ENCODE measurements at regions not wholly inside any gene's neighbourhood (a gene's known extent, or its start where the extent isn't known, plus 50 kb on each side); places are given as distances from the start of the nearest gene placed in this dataset.

GRCh38 chr9:99505936-99506335 lies 283.9 kb downstream of the SEC61B start:
- DNase-seq, result no peak
- TF ChIP-seq CTCF (IDR thresholded peaks at IDR 0.05; ENCODE audit: low read depth, low read length, missing control alignments), result no peak
- Histone ChIP-seq H3K36me3 (replicated peaks) (no peaks in the 10 kb centered on the region), H3K27ac (no peak overlapping the region), H3K27me3 (replicated peaks) (no peaks in the 10 kb centered on the region), H3K4me3 (ENCODE audit: low read depth, low read length) (no peak overlapping the region)
- in situ Hi-C loops (cut with HindIII; ENCODE audit: low pct_ligation_motif_present, low sequenced_read_pairs), result no loop called here

GRCh38 chr9:99506747-99507348 lies 284.8 kb downstream of the SEC61B start:
- no peak for DNase-seq
- TF ChIP-seq CTCF (IDR thresholded peaks at IDR 0.05; ENCODE audit: low read depth, low read length, missing control alignments), result no peak
- Histone ChIP-seq H3K27ac (no peak overlapping the region), H3K36me3 (replicated peaks) (no peaks in the 10 kb centered on the region), H3K4me3 (ENCODE audit: low read depth, low read length) (no peak overlapping the region), H3K27me3 (replicated peaks) (no peaks in the 10 kb centered on the region)
- in situ Hi-C loops (cut with HindIII; ENCODE audit: low pct_ligation_motif_present, low sequenced_read_pairs), result no loop called here

- in situ Hi-C loops (cut with HindIII; ENCODE audit: low pct_ligation_motif_present, low sequenced_read_pairs), result no loop called here
- H3K4me3 ChIP-seq (ENCODE audit: low read depth, low read length), result no peak overlapping the region
Measured at GRCh38 chr9:99509065-99509745, 287.1 kb downstream of the SEC61B start.

GRCh38 chr9:99509900-99510535 lies 287.9 kb downstream of the SEC61B start:
- TF ChIP-seq CTCF (IDR thresholded peaks at IDR 0.05; ENCODE audit: low read depth, low read length, missing control alignments), result no peak
- in situ Hi-C loops (cut with HindIII; ENCODE audit: low pct_ligation_motif_present, low sequenced_read_pairs), result no loop called here

More at GRCh38 chr9:99509065-99509745, 287.1 kb downstream of the SEC61B start:
- no peak overlapping the region for H3K27ac ChIP-seq
- no peak for DNase-seq
- H3K36me3 ChIP-seq (replicated peaks), result no peaks in the 10 kb centered on the region
- no peak for TF ChIP-seq CTCF (IDR thresholded peaks at IDR 0.05; ENCODE audit: low read depth, low read length, missing control alignments)
- H3K27me3 ChIP-seq (replicated peaks), result no peaks in the 10 kb centered on the region

GRCh38 chr9:99511723-99512122 lies 289.6 kb downstream of the SEC61B start:
- in situ Hi-C loops (cut with HindIII; ENCODE audit: low pct_ligation_motif_present, low sequenced_read_pairs), result no loop called here
- no peaks in the 10 kb centered on the region for H3K27me3 ChIP-seq (replicated peaks)

More at GRCh38 chr9:99509900-99510535, 287.9 kb downstream of the SEC61B start:
- H3K27me3 ChIP-seq (replicated peaks), result no peaks in the 10 kb centered on the region
- no peak overlapping the region for H3K4me3 ChIP-seq (ENCODE audit: low read depth, low read length)
- no peak for DNase-seq
- no peak overlapping the region for H3K27ac ChIP-seq
- no peaks in the 10 kb centered on the region for H3K36me3 ChIP-seq (replicated peaks)

More at GRCh38 chr9:99511723-99512122, 289.6 kb downstream of the SEC61B start:
- no peak overlapping the region for H3K27ac ChIP-seq
- no peak overlapping the region for H3K4me3 ChIP-seq (ENCODE audit: low read depth, low read length)
- H3K36me3 ChIP-seq (replicated peaks), result no peaks in the 10 kb centered on the region
- DNase-seq, result no peak
- TF ChIP-seq CTCF (IDR thresholded peaks at IDR 0.05; ENCODE audit: low read depth, low read length, missing control alignments), result peak; percentile 14

Measured in brain microvascular endothelial cell (primary cell).